ENCODE measurements at regions not wholly inside any gene's neighbourhood (a gene's known extent, or its start where the extent isn't known, plus 50 kb on each side); places are given as distances from the start of the nearest gene placed in this dataset.

DNA sequence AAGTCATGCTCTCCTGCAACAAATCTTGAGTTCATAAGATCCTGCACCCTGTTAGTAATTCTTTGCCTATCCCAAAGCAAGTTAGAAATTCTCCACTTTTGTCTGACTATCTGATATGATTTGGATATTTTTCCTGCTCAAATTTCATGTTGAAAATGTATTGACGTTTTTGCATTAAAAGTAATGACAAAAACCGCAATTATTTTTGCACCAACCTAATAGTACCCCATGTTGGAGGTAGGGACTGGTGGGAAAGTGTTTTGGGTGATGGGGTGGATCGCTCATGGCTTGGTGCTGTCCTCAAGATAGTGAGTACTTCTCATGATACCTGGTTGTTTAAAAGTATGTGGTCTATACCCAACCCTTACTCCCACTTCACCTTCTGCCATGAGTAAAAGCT, 713.4 kb downstream of the CDH18 start:
- Histone ChIP-seq H3K18ac (ENCODE audit: extremely low read depth, low read length) (no peak overlapping the region), H3K4me3 (ENCODE audit: extremely low read depth in 1 of 4, insufficient read depth in 2 of 4, low read depth in 3 of 4, low read length in 4 of 4) (no peak overlapping the region), H3K23me2 (ENCODE audit: low read depth, low read length) (no peaks in the 10 kb centered on the region), H2AFZ (ENCODE audit: low read length) (no peak overlapping the region), H3K9me3 (ENCODE audit: insufficient read depth in 2 of 2, low read depth in 1 of 2, low read length in 1 of 2) (peaks cover 0 to 3% of the 10 kb centered on the region in 2 experiments; a peak in 2 of 4 replicates), H3K4me1 (replicated peaks in 1 of 4; ENCODE audit: control insufficient read depth in 3 of 4, insufficient read depth in 4 of 4, low read length in 3 of 4) (no peaks in the 10 kb centered on the region), H3K79me2 (ENCODE audit: control insufficient read depth in 1 of 2, insufficient read depth in 2 of 2, low read length in 2 of 2) (no peaks in the 10 kb centered on the region), H3K9ac (replicated peaks in 1 of 4; ENCODE audit: extremely low read depth in 1 of 4, low read depth in 3 of 4, low read length in 3 of 4) (no peak overlapping the region), H2BK5ac (ENCODE audit: low read depth, low read length) (no peak overlapping the region), H3K27me3 (replicated peaks in 1 of 4; ENCODE audit: control insufficient read depth in 3 of 4, extremely low read depth in 1 of 4, insufficient read depth in 3 of 4, low read length in 3 of 4) (no peaks in the 10 kb centered on the region), H3K14ac (ENCODE audit: insufficient read length) (no peak overlapping the region), H2BK12ac (ENCODE audit: low read depth, low read length) (no peak overlapping the region), H2BK15ac (ENCODE audit: low read length) (no peak overlapping the region), H4K91ac (replicated peaks; ENCODE audit: insufficient read length, low read length) (no peak overlapping the region), H4K8ac (ENCODE audit: extremely low read depth, insufficient read depth, low read length) (no peak overlapping the region), H3K79me1 (ENCODE audit: low read depth, low read length) (no peaks in the 10 kb centered on the region), H3K4ac (replicated peaks; ENCODE audit: insufficient read length, low read depth, low read length) (no peak overlapping the region), H2BK120ac (replicated peaks; ENCODE audit: low read depth, low read length) (no peak overlapping the region), H2AK5ac (ENCODE audit: low read depth, low read length) (no peak overlapping the region), H3K27ac (ENCODE audit: low read depth, low read length) (no peak overlapping the region), H3K36me3 (ENCODE audit: control insufficient read depth in 2 of 4, insufficient read depth in 4 of 4, low read length in 3 of 4) (no peaks in the 10 kb centered on the region), H3K56ac (replicated peaks; ENCODE audit: insufficient read length, low read depth, low read length) (no peak overlapping the region), H2BK20ac (ENCODE audit: low read length) (no peak overlapping the region), H4K20me1 (replicated peaks in 1 of 2; ENCODE audit: control insufficient read depth in 1 of 2, insufficient read depth in 2 of 2, low read length in 2 of 2) (no peaks in the 10 kb centered on the region), H3K23ac (ENCODE audit: insufficient read length) (no peak overlapping the region), H4K5ac (ENCODE audit: insufficient read length, low read depth, low read length) (no peak overlapping the region), H3K4me2 (ENCODE audit: insufficient read depth in 1 of 2, low read depth in 2 of 2, low read length in 2 of 2) (no peak overlapping the region)
- FAIRE-seq (no peak), DNase-seq (ENCODE audit: low read depth in 1 of 2, low spot score in 2 of 2) (no peak)
- 82% methylated on average over 3 of the region's 3 CpGs; no CpG with 5 or more reads in 1 of the 2 experiments for WGBS, 2 experiments (ENCODE audit: extremely low coverage in 1 of 2, insufficient coverage in 1 of 2, insufficient read length in 1 of 2, insufficient replicate concordance in 2 of 2, low coverage in 1 of 2, low lambda C conversion rate in 2 of 2, missing lambda C conversion rate in 1 of 2)
- ChIA-PET CTCF (ENCODE audit: partially characterized antibody) (no interaction called here), POLR2A (ENCODE audit: partially characterized antibody) (no interaction called here)
- no peak for TF ChIP-seq TBP (IDR thresholded peaks at IDR 0.05; ENCODE audit: low read depth, low read length)
- no peak for TF ChIP-seq RBBP5 (IDR thresholded peaks at IDR 0.05; ENCODE audit: borderline replicate concordance, low read depth, low read length)
- TF ChIP-seq, protein P1, sequence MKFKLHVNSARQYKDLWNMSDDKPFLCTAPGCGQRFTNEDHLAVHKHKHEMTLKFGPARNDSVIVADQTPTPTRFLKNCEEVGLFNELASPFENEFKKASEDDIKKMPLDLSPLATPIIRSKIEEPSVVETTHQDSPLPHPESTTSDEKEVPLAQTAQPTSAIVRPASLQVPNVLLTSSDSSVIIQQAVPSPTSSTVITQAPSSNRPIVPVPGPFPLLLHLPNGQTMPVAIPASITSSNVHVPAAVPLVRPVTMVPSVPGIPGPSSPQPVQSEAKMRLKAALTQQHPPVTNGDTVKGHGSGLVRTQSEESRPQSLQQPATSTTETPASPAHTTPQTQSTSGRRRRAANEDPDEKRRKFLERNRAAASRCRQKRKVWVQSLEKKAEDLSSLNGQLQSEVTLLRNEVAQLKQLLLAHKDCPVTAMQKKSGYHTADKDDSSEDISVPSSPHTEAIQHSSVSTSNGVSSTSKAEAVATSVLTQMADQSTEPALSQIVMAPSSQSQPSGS (IDR thresholded peaks at IDR 0.05; ENCODE audit: low read length): no peak
- TF ChIP-seq, protein P2, sequence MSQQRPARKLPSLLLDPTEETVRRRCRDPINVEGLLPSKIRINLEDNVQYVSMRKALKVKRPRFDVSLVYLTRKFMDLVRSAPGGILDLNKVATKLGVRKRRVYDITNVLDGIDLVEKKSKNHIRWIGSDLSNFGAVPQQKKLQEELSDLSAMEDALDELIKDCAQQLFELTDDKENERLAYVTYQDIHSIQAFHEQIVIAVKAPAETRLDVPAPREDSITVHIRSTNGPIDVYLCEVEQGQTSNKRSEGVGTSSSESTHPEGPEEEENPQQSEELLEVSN (IDR thresholded peaks at IDR 0.05): no peak
- no peak for TF ChIP-seq CBX5 (IDR thresholded peaks at IDR 0.05; ENCODE audit: low read depth, low read length)
- no peak for TF ChIP-seq NANOG (IDR thresholded peaks at IDR 0.05; ENCODE audit: insufficient read depth, low read depth, low read length, poor library complexity, severe bottlenecking)
- no peak for TF ChIP-seq JUND (IDR thresholded peaks at IDR 0.05; ENCODE audit: low read length)
- TF ChIP-seq KDM4A (IDR thresholded peaks at IDR 0.05; ENCODE audit: low read depth, low read length, severe bottlenecking): no peak
- TF ChIP-seq SP1 (IDR thresholded peaks at IDR 0.05; ENCODE audit: low read depth, low read length): no peak
- TF ChIP-seq MAFK (IDR thresholded peaks at IDR 0.05; ENCODE audit: low read depth, low read length): no peak
- no peak for TF ChIP-seq GABPA (IDR thresholded peaks at IDR 0.05; ENCODE audit: borderline replicate concordance, insufficient read depth, low read length)
- TF ChIP-seq SP2 (IDR thresholded peaks at IDR 0.05; ENCODE audit: low read length): no peak
- no peak for TF ChIP-seq ZNF274 (IDR thresholded peaks at IDR 0.05; ENCODE audit: borderline replicate concordance, extremely low read depth, low read length)
- TF ChIP-seq SIRT6 (IDR thresholded peaks at IDR 0.05; ENCODE audit: low read length): no peak

Data from H1 (cell line).